ENCODE measurements at regions not wholly inside any gene's neighbourhood (a gene's known extent, or its start where the extent isn't known, plus 50 kb on each side); places are given as distances from the start of the nearest gene placed in this dataset.
"Not testable (repeated sequence)": the region's sequence is repeated elsewhere in the genome, so short reads cannot be mapped to it uniquely, and the experiment has no call there.

DNA sequence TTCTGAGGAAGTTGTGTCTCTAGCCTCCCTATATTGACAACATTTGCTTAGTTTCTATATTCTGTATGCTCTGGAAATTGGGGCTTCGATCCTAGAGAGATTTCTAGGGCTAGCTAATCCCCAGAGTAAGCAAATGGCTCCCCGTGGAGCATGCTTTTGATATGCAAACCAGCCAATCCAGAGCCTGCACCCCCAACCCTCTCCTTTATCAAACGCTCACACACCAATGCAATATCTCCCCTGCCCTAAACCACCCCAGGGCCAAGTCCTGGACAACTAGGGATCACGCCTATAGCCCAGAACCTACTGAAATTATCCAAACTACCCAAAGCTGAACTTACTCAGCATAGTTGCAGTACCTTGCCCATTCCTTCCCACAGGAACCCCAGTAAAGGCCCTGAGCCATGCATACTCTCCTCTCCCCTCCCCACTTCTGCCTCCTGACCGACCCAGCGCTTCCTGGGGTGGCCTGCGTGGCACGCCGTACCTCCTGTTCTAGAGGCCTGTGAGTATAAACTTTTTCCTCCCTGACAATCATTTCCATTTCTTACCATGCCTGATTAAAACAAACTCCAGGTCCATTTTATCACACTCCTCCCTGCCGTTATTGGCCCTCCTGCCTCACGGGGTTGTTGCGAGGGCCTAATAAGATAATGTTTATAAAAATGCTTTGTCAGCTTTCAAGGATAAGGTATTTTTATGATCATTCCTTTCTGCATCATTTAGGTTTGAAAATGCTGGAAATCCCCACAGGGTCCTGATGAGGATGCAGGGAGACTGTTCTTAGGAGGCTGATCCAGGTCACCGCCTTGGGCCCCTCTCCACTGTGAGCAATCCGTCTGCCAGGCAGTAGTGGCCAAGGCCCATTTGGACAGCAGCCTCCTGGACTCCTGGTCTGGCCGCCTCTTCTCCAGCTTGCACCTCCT, 102.7 kb downstream of the TENT5C start:
- no peak for DNase-seq

DNA sequence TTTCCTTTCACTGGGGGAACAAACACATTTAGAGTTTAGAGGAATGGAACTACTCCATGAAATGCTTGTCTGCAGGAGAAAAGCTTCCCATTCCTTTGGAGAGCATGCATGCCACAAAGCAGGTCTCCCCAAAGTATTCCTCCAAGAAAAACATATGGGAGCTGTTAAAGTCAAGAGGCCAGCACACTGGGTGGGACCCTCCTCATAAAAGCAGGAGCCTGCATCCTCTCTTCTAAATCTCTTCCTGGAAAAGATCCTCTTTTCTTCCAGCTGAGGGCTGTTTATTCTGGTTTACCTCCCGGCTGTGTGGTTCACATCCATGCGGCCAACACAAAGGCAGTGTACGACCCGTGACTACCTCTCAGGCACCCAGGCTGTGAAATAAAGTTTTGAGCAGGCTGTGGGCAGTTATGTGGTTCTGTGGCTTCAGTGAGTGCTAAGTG, 103.4 kb downstream of the TENT5C start:
- no peak for DNase-seq

DNA sequence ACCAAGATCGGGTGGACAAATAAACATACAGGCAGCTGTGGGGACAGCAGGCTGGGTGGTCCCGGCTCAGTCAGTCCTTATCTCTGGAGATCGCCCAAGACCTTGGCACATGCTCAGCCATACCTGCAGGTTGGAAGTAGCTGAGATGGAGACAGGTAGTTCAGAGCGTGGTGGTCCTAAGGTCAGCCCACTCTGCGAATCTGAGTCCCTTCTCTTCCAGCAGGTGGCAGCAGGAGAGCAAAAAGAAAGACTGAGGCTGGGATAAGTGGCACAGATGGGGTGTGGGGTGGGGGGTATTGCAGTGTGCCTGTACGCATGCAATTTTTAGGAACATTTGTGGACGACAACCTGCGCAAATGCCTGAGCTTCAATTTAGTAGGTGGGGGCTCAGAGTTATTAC, 104.9 kb downstream of the TENT5C start:
- DNase-seq: peak; percentile 13

DNA sequence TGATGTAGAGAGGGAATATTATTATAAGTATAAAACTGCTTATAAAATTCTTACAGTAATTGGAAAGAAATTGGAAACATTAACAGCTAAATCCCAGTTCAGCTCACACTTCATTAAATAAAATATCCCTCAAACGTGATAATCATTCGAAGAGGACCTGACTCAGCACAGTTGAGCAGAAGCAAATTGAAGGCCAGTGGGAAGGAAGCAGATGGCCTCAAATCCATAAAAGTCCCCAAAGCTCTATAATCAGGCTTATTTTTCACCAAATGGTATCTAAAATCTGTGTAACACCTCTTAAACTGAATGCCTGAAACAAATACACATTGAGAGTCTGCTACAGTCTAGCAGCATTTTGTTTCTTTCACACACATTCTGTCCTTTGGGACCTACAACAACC, 106.8 kb downstream of the TENT5C start:
- DNase-seq: no peak

DNA sequence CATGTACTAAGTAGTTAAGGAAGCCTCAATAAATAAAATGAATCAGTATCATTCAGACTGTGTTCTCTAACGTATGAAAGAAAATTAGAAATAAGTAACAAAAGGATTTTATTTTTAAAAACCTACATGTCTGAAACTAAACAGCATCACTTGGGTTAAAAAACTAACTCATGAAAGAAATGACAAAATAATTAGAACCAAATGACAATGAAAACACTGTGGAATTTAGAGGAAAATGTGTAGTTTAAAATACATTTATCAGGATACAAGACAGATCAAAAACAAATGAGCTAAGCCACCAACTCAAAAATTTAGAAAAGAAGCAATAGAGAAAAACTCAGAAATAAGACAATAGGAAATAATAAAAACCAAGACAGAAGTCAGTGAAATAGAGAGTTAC, 108.7 kb downstream of the TENT5C start:
- DNase-seq: no peak

DNA sequence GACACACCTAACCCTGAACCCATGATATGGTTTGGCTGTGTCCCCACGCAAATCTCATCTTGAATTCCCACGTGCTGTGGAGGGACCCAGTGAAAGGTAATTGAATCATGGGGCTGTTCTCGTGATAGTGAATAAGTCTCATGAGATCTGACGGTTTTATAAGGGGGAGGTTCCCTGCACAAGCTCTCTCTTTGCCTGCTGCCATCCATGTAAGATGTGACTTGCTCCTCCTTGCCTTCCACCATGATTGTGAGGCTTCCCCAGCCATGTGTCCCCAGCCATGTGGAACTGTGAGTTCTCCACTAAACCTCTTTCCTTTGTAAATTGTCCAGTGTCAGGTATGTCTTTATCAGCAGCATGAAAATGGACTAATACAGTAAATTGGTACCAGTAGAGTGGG, 110.2 kb downstream of the TENT5C start:
- DNase-seq: not testable (repeated sequence)

DNA sequence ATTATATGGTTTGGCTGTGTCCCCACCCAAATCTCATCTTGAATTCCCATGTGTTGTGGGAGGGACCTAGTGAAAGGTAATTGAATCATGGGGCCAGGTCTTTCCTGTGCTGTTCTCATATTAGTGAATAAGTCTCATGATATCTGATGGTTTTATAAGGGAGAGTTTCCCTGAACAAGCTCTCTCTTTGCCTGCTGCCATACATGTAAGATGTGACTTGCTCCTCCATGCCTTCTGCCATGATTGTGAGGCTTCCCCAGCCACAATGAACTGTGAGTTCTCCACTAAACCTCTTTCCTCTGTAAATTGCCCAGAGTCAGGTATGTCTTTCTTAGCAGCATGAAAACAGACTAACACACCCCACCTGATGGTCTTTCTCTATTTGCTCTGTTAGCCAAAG, 112.1 kb downstream of the TENT5C start:
- DNase-seq: not testable (repeated sequence)

DNA sequence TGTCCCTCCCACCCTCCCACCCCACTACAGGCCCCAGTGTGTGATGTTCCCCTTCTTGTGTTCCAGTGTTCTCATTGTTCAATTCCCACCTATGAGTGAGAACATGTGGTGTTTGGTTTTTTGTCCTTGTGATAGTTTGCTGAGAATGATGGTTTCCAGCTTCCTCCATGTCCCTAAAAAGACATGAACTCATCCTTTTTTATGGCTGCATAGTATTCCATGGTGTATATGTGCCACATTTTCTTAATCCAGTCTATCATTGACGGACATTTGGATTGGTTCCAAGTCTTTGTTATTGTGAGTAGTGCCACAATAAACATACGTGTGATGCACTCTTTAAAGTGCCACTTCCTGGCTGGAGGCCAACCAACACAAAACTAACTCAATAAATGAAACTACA, 112.7 kb downstream of the TENT5C start:
- not testable (repeated sequence) for DNase-seq

DNA sequence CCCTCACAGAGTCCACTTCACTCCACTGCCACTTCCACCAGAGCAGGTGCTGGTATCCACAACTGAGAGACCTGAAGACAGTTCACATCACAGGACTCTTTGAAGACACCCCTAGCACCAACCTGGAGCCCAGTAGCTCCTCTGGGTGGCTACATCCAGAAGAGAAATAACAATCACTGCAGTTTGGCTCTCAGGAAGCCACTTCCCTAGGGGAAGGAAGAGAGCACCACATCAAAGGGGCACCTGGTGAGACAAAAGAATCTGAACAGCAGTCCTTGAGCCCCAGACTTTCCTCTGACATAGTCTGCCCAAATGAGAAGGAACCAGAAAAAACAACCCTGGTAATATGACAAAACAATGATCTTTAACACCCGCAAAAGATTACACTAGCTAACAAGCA, 113.2 kb downstream of the TENT5C start:
- no peak for DNase-seq

DNA sequence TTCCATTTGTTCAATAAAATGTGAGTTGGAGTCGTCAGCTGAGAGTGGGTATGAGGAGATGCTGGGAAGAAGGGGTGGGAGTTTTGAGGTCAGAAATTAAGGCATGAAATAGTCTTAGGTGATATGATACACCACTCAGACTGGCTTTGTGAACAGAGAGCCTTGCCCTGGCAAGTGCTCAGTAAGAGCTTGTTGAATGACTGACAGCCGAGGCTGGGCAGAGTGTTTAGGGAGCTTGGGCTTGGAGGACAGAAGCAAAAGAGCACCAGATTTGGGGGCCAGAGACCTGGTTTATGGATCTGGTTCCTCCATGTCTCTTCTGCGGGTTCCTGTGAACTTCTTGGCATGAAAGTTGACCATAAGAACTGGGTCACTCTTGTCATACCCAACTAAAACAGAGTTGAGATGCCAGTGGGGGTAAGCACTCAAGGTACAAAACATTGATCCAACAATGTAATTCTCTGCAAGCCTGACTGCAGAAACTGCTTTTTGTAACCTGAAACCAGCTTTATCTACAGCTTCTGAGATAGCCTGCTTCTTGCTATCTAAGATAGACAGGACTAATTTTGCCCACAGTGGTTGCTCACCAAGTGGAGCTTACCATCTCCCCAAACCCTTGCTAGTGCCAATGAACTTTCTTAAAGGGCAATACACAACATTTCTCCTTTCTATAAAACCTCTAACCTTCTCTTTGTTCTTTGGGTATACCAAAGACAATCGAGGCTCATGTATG, 126.4 kb downstream of the TENT5C start:
- no peak for DNase-seq

DNA sequence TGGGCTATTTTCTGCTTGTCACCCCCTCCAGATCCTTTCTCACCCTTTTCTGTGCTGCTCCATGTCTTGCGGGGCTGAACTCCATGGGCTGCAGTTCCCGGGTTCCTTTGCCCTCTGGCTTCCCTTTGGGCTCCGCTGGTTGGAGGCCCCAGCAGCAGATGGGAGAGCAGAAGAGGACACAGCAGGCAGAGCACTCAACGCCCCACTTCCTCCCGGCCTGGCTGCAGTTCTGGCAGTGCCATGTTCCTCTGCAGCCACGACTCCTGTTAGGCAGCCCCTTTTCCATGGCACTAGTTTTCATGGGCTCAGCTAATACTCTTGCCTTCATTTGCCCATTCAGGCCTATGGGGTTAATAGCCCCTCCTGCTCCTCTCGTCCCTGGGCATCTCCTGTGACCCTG, 127.1 kb downstream of the TENT5C start:
- no peak for DNase-seq

DNA sequence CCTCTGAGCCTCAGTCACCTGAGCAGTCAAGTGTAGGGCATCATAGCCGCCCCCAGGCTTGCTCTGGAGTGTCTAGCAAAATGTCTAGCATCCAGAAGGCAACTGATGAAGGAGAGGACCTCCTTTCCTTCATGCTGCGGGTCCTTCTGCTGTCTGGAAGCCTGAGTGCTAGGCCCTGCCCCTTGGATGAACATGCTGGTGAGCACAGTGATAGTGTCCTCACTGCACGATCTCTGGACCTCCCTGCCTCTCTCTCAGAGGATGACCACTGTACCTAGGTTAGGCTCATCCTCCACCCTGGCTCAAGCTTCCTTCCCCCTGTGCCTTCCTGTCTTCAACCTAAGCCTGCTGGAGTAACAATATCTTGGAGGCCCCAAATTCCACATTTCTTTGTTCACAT, 128.6 kb downstream of the TENT5C start:
- no peak for DNase-seq

DNA sequence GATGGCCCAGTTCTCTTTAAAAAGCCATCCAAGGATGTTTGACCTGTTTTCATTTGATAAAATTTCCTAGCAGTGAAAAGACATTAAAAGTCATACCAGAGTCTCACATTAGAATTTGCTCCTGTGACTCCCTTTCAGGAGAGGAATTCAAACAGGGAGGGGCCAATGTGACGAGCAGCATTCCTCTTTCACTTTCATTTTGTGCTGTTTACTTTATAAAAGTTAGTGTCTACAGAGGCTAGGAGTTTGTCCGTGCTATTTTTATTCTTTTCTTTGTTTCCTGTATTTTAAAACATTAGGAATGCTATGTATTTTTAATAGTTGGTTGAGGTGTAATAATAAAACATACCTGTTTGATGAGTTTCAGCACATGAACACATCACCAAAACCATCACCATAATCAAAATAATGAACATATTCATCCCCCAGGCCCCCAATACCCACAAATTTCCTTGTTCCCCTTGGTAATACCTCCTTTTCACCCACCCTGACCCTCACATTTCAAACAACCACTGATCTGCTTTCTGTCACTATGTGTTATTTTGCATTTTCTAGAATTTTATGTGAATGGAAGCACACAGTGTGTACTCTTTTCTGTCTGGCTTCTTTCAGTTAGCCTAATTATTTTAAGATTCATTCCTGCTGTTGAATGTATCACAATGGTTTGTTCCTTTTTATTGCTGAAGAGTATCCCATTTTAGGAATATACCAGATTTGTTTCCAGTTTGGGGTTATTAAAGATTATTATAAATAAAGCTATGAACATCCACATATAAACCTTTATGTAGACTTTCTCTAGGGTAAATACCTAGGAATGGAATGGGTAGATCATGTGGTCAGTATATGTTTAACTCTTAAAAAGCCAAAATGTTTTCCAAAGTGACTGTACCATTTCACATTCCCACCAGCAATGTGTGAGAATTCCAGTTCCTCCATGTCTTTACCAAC, 129.5 kb downstream of the TENT5C start:
- DNase-seq: no peak

DNA sequence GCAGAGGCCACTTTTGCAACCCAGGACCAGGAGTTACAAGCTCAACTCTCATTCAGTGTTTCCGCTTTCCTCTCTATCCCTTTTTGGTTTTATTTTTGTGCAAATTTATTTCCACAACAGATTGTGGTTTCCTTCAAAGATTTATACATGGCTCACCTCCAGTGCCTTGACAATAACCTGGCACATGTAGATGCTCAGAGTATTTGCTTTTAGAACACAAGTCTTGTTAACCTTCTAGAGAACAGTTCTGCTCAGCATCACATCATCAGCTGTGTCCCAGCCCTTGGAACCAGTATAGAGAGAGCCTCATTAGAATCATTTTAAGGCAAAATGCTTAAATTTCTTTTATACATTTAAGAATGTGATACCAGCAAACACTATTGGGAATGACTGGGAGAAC, 133.7 kb downstream of the TENT5C start:
- DNase-seq: no peak

DNA sequence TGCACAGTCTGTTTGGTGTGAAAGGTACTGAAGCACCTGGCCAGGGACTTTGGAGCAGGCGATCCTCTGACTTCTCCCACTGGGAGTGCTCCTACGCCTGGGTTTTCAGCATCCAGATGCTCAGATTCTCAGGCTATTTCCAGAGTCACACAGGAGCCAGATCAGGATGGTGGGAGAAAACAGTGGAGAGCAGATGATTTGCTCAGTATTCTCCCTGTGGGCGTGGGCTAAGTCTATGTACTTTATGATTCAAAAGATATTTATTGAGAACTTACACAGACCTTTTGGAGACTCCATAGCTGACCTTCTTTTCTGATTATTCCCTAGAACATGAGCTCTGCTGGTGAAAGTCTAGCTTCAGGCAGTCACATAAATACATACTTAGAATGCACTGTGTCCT, 134.6 kb downstream of the TENT5C start:
- DNase-seq: no peak

DNA sequence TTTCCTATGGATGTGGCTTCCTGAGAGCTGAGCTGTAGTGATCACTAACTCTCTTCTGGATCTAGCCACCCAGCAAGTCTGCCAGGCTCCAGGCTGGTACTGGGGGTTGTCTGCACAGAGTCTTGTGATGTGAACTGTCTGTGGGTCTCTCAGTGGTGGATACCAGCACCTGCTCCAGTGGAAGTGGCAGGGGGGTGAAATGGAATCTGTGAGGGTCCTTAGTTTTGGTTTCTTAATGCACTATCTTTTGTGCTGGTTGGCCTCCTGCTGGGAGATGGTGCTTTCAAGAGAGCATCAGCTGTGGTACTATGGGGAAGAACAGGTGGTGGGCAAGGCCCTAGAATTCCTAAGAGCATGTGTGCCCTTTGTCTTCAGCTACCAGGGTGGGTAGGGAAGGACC, 140.7 kb downstream of the TENT5C start:
- DNase-seq: not testable (repeated sequence)

DNA sequence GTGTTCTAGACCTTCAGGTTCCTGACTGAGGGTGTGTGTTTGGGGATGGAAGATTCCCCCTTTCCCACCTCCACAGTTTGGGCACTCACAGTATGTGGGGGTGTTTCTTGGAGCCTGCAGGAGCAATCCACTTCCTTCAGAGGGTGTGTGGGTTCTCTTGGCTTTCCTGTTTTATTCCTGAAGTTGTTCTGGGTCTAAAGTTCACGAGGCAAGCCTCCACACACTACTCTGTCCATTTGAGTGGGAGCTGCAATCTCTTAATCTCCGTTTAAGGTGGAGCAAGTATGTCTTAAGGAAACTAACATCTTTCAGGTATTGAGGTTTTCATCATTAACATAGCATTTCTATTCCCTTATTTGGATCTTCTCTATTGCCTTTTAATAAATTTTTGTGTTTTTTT, 141.8 kb downstream of the TENT5C start:
- DNase-seq: no peak

DNA sequence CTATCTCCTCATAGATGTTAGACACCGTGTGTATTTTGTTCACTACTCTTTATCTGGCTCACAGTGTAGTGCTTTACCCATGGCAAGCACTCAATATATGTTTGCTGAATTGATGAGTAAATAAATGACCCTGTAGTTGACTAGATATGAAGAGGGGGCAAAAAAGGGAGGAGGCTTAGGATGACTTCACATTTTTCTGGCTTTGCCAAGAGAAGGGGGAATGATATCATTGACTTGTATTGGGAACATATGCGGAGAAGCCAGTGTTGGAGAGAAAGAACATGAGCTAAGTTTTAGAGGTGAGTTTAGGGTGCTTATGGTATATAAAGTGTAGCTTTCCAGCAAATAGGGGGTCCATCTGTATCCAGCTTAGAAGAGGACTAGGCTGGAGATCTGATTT, 145.5 kb downstream of the TENT5C start:
- DNase-seq: no peak

DNA sequence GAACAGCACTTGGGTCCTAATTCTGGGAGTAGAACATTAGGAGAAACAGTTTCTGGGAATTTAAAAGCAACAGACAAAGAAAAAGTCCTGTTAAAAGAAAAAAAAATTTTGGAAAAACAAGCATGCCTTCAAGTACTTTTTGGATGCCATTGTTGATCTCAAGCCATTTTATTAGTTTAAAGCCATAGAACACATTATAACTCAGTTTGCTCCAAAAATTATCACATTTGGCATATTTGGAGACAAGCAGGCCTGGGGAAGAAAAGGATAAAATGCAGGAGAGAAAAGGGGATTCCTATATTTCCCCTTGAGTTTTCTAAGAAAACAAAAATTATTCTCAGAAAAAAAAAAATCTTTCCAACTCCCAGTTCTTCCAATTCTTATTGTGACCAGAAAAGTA, 146.8 kb downstream of the TENT5C start:
- DNase-seq: no peak

DNA sequence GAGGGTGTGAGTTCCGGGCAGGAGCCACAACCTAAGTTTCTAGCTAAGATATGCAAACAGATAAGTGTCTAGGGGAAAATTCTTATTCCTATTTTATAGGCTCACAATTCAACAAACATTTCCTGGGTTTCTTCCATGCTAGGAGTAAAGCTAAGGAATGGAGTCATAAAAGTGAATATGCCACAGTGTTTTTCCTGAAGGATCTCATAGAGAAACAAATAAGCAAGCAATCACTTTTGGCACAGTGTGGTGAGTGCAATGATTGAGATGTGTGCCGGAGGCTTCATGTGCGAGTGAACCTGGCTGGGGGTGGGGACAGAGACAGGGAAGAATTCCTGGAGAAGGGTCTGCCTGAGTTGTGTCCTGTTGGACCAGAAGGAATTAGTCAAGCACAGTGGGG, 147.4 kb downstream of the TENT5C start:
- no peak for DNase-seq

DNA sequence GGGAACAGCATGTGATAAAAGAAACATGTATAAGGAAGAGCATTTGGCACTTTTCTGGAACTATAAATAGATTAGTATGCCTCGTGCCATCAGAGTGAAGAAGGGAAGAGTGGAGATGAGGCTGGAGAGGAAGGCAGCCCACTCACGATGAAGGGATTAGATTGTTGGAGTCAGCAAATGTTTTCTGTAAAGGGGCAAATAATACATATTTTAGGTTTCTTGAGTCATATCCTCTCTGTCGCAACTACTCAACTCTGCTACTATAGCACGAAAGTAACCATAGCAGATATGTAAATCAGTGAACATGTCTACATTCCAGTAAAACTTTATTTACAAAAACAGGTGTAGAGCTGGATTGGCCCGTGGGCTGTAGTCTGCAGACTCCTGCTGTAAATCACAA, 147.8 kb downstream of the TENT5C start:
- no peak for DNase-seq

DNA sequence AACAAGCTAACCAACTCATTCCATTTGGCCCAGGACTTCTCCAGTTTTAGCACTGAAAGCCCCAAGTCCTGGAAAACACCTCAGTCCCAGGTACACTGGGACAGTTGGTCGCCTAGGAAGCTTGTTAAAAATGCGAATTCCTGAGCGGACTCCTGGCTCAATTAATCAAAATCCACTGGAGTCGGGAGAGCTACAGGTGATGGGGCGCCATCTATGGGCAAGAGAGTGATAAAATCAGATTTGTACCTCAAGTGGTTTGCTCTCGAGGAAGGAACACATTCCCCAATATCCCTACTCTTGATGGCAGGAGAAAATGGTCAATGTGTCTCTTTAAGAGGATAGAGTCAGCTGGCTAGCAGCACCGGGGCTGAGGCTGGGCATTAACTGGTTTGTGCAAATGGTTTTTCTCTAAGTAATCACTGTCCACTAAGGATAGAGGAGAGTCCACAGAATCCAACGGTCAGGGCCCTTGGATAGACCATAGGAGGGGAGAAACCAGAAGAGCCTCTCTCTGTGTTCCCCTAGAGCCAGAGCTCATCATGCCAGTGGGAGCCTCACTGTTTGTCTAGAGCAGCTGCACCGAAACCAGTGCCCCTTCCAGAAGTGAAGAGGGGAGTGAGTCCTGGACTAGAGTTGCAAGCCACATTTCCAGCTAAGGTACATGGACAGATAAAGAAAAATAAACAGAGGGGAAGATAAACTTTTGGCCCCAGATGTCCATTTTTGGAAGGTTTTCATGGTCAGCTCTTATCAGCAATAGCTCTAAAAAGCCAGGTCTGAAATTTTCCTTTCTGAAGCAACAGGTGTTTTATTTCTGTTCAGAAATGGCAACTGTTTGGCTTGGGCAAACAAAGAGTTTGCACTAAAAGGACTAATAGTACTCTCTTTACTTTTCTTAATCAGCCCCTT, 148.5 kb downstream of the TENT5C start:
- DNase-seq: peak; percentile 52
